Esophagus squamous epithelium (tissue), 5 donors: ENCODE measurements at regions not wholly inside any gene's neighbourhood (a gene's known extent, or its start where the extent isn't known, plus 50 kb on each side); places are given as distances from the start of the nearest gene placed in this dataset.

Experiments
- DNase-seq: peaks from one replicate; lab custom pipeline; 2025; lab: John Stamatoyannopoulos, UW
- H3K27ac ChIP-seq, 4 donors: fragments of 200-600 bp; sonication (generic); one replicate each; pipeline ENCODE4 v1.5.1; 2016 to 2019; ENCODE audit warnings: mild to moderate bottlenecking in 1 of 4
- H3K27me3 ChIP-seq, 4 donors: fragments of 200-600 bp; sonication (generic); 1 replicate in 3 of 4; 2 replicates in 1 of 4; pipeline versions ENCODE4 v1.5.1 to v1.6.0; 2017 to 2021; ENCODE audit warnings: antibody characterized with exemption in 1 of 4
- H3K36me3 ChIP-seq, 3 donors: fragments of 200-600 bp; sonication (generic); one replicate each; pipeline ENCODE4 v1.5.1; 2016 to 2019
- H3K4me1 ChIP-seq, 3 donors: fragments of 200-600 bp; sonication (generic); one replicate each; pipeline ENCODE4 v1.5.1; 2017 to 2019
- H3K4me3 ChIP-seq, 4 donors: fragments of 200-600 bp; sonication (generic); 1 replicate in 3 of 4; 2 replicates in 1 of 4; pipeline ENCODE4 v1.5.1; 2016 to 2019; ENCODE audit warnings: mild to moderate bottlenecking in 2 of 4, moderate library complexity in 1 of 4
- H3K9me3 ChIP-seq, 3 donors: fragments of 200-600 bp; sonication (generic); one replicate each; pipeline ENCODE4 v1.5.1; 2016 to 2019
- CTCF ChIP-seq, 6 experiments: fragments of 450-650 bp in 4 of 6; fragments of 200-600 bp in 2 of 6; sonication (generic) in 2 of 6; IDR thresholded peaks; one replicate each; pipeline ENCODE4 v1.5.1; 2016 to 2019; ENCODE audit warnings: antibody characterized with exemption in 6 of 6, mild to moderate bottlenecking in 4 of 6, moderate library complexity in 4 of 6
- POLR2A ChIP-seq, 4 donors: fragments of 450-650 bp; IDR thresholded peaks; one replicate each; pipeline ENCODE4 v1.6.1; 2017; ENCODE audit warnings: antibody characterized with exemption in 4 of 4, mild to moderate bottlenecking in 4 of 4, moderate library complexity in 3 of 4
- WGBS, 2 donors: methylation state at CpG; one replicate each; pipeline ENCODE4 v1.1.5; 2018; 5-methylcytosine and 5-hydroxymethylcytosine counted together
- intact Hi-C: fragments of 100-400 bp; cut with DNase I; formaldehyde crosslinking; loops from one replicate; pipeline ENCODE4 v1.15.0; 2022
- donor health status: DM: yes; HTN: yes; CAD: no.

GRCh38 chr6:21947731-21948386 is 349.0 kb downstream of the PRL start:
- intact Hi-C loops = no loop called here
- 56 to 65% methylated on average over 6 of the region's 6 CpGs for WGBS, 2 donors
- TF ChIP-seq POLR2A (IDR thresholded peaks at IDR 0.05) = no peak
- no peak for TF ChIP-seq CTCF (IDR thresholded peaks at IDR 0.05)
- Histone ChIP-seq H3K27ac (no peak overlapping the region), H3K4me1 (peaks cover 0 to 7% (median 0%) of the 10 kb centered on the region in 3 donors), H3K27me3 (no peaks in the 10 kb centered on the region), H3K4me3 (no peak overlapping the region), H3K36me3 (no peaks in the 10 kb centered on the region), H3K9me3 (no peaks in the 10 kb centered on the region)
- no peak for DNase-seq

- H3K4me1 ChIP-seq = peaks cover 3 to 16% (median 8%) of the 10 kb centered on the region in 3 donors
- WGBS, 2 donors = 55 to 60% methylated on average over 1 to 3 of the region's 3 CpGs
- intact Hi-C loops = no loop called here
Observed at GRCh38 chr6:21949211-21949801, 347.5 kb downstream of the PRL start.

GRCh38 chr6:21952367-21952766 is 344.5 kb downstream of the PRL start:
- no peak overlapping the region for H3K4me3 ChIP-seq
- H3K4me1 ChIP-seq = peaks cover 4 to 24% (median 13%) of the 10 kb centered on the region in 3 donors
- no peaks in the 10 kb centered on the region for H3K27me3 ChIP-seq
- no peak overlapping the region for H3K27ac ChIP-seq
- no peaks in the 10 kb centered on the region for H3K9me3 ChIP-seq
- intact Hi-C loops = no loop called here
- no peak for TF ChIP-seq CTCF (IDR thresholded peaks at IDR 0.05)
- TF ChIP-seq POLR2A (IDR thresholded peaks at IDR 0.05) = no peak
- 96% methylated on average over 7 of the region's 7 CpGs for WGBS, 2 donors
- no peaks in the 10 kb centered on the region for H3K36me3 ChIP-seq
- no peak for DNase-seq

More at GRCh38 chr6:21949211-21949801, 347.5 kb downstream of the PRL start:
- no peaks in the 10 kb centered on the region for H3K27me3 ChIP-seq
- H3K4me3 ChIP-seq = no peak overlapping the region
- no peak for DNase-seq
- TF ChIP-seq POLR2A (IDR thresholded peaks at IDR 0.05) = no peak
- no peak for TF ChIP-seq CTCF (IDR thresholded peaks at IDR 0.05)
- H3K9me3 ChIP-seq = no peaks in the 10 kb centered on the region
- no peaks in the 10 kb centered on the region for H3K36me3 ChIP-seq
- no peak overlapping the region for H3K27ac ChIP-seq

GRCh38 chr6:21953831-21954801 is 342.7 kb downstream of the PRL start:
- no peak for DNase-seq
- Histone ChIP-seq H3K9me3 (no peaks in the 10 kb centered on the region), H3K4me1 (peaks cover 4 to 20% (median 13%) of the 10 kb centered on the region in 3 donors), H3K27me3 (no peaks in the 10 kb centered on the region), H3K27ac (peak overlapping the region in 3 of 4 donors; percentile 38 to 70 (median 63)), H3K36me3 (no peaks in the 10 kb centered on the region), H3K4me3 (peak overlapping the region in 1 of 4 donors; percentile 1)
- intact Hi-C loops = no loop called here
- TF ChIP-seq POLR2A (IDR thresholded peaks at IDR 0.05) (no peak), CTCF (IDR thresholded peaks at IDR 0.05) (no peak)
- 16 to 30% methylated on average over 10 of the region's 10 CpGs for WGBS, 2 donors
